Right ventricle myocardium inferior (tissue), 1 donor: ENCODE measurements at regions not wholly inside any gene's neighbourhood (a gene's known extent, or its start where the extent isn't known, plus 50 kb on each side); places are given as distances from the start of the nearest gene placed in this dataset.

Source experiments
- ATAC-seq: fragments of 200-7000 bp; cut with Tn5 transposase; one replicate; pipeline ENCODE4 v1.9.1; 2020; ENCODE audit warnings: mild to moderate bottlenecking, moderate library complexity
- DNase-seq: peaks from one replicate; pipeline ENCODE4 v3.0.0; 2021; ENCODE audit errors: missing footprints
- intact Hi-C: fragments of 100-400 bp; cut with DNase I; formaldehyde crosslinking; loops from one replicate; pipeline ENCODE4 v1.11.0; 2022
- donor health status: DM: no; HTN: yes; CAD: no; lungs with severe emphysema.

DNA sequence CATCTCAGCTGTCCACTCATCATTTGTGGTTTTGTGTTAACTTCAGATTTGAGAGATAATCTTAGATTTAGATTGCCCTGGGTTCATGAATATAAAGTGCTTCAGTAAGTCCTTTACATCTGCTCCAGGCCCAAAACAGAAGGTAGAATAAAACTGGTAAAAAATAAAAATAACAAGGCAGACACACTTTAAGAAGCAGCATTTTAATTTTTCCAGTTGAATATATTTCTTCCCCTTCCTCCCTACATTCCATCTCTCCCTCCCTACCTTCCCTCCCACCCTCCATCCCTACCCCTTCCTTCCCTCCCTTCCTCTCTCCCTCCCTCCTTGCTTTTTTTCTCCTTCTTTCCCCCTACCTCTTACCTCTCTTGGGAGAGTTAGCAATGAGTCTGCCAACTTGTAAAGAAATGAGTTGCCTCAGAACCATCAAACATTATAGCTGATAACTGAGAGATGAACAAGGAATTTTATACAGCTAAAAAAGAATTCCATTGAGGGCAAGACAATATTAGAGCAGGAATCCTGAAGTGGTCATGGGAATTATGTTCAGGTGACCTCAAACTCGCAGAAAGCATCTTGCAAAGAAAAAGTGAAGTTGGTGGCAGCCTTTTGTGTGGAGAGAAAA, 145.0 kb upstream of the SOX4 start:
- DNase-seq (no peak), ATAC-seq (no peak)
- intact Hi-C loops = no loop called here

DNA sequence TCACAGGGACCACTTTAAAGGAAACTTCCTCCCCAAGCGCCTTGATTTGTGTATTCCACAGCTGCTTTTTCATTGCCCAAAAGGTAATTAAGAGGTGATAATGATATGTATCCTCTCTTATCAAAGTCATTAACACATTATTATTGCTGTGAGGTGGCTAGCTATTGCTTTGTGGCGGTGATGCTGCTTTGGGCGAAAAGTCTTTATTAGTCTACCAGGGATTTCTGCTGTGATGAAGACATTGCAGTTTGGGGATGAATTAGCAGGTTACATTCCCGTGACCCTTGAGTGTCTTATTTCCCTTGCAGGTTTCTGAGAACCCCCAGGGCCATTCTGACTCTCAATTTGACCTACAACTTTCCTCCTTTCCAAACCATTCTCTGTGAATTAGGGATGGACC, 143.4 kb upstream of the SOX4 start:
- intact Hi-C loops = no loop called here
- ATAC-seq (no peak), DNase-seq (no peak)

- DNase-seq = no peak
- intact Hi-C loops = no loop called here
- ATAC-seq = no peak
Observed at GRCh38 chr6:21450628-21451027, 142.9 kb upstream of the SOX4 start.

- DNase-seq (no peak), ATAC-seq (no peak)
- intact Hi-C loops = no loop called here
Observed at GRCh38 chr6:21451546-21452013, 142.0 kb upstream of the SOX4 start.

DNA sequence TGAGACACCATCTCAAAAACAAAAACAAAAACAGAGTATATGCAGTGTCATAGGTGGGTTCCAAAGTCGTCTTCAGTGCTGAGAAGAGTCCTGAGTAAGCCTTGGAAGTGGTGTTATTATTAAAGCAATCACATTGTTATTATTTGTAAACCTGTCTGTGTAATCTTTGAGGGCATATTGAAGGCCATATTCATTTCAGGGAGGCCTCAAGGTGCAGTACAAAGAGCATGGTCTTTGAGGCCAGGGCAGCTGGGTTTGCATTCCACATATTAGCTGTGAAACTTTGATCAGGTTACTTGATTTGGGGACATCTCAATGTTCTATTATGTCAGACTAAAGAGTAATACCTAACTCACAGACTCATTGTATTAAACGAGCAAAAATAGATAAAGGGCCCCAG, 139.3 kb upstream of the SOX4 start:
- intact Hi-C loops = no loop called here
- DNase-seq (no peak), ATAC-seq (no peak)

DNA sequence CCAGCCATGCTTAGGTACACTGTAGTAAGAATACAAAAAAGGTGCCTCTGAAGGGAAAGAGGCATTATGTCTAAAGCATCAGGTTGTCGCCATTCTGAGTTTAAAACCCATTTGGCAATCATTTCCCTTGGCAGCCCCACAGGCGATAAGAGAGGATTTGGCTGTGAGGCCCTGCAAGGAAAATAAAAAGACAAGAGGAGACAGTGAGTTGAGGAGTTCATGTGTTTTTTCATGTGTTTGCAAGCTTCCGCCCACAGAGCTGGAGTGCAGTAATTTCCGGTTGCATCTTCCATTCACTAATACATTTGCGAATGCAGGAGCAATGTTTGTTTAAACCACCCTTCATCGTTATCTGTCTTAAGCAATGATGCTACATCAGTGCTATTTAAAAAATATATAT, 138.5 kb upstream of the SOX4 start:
- no peak for ATAC-seq
- no peak for DNase-seq
- intact Hi-C loops = no loop called here

DNA sequence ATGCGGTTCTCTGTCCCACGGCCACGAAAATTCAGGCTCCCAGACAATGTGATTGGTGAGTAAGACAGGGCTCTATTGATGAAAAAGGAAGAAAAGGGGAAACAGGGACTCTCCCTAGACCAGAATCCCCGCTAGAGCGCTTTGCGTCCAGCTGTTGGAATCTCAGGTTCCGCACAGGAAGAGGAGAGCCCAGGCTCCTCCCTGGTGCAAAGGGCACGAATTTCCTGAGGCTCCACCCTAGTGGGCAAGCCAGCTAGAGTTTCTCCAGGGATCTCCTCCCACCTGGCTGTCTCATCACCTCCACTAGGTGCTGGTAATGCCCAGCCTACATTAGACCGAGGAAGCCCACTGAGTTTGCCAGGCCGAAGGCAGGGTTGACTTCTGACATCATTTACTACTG, 135.9 kb upstream of the SOX4 start:
- no peak for DNase-seq
- no peak for ATAC-seq
- intact Hi-C loops = no loop called here

- ATAC-seq = no peak
- intact Hi-C loops = no loop called here
Observed at GRCh38 chr6:21459641-21460040, 133.9 kb upstream of the SOX4 start.

DNA sequence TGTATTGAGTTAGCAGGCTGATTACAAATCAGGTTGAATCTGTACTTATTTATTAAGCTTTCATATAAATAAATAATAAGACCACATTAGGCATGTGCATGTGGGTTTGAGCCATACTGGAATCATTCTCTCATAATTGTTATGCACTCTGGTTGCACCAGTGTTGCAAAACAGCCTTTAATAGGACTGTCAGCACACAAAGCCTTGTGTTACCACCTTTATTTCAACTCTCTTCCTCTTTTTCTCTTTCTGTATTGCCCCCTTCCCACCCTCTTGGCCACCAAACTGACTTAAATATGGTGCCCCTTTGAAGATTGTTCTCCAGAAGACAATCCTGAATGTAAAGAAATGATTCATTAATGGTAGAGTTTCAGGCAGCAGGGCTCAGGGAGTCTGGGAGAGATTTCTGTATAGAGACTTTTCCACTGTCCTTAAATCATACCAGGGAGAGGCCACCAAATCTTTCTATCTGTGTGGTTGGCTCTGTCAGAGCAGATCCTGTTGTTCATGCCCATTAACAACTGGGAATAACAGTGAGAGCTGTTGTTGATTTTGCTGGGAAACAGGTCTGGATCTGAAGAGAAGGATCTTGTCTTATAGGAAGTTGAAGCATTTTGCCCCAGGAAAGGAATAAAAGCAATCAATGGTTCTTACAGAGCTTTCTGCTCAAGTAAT, 131.6 kb upstream of the SOX4 start:
- ATAC-seq = no peak
- no peak for DNase-seq
- intact Hi-C loops = no loop called here

More at GRCh38 chr6:21459641-21460040, 133.9 kb upstream of the SOX4 start:
- no peak for DNase-seq

- DNase-seq (no peak), ATAC-seq (no peak)
- intact Hi-C loops = no loop called here
Observed at GRCh38 chr6:21462519-21462852, 131.1 kb upstream of the SOX4 start.

- DNase-seq (no peak), ATAC-seq (no peak)
- intact Hi-C loops = no loop called here
Observed at GRCh38 chr6:21467091-21467490, 126.5 kb upstream of the SOX4 start.

DNA sequence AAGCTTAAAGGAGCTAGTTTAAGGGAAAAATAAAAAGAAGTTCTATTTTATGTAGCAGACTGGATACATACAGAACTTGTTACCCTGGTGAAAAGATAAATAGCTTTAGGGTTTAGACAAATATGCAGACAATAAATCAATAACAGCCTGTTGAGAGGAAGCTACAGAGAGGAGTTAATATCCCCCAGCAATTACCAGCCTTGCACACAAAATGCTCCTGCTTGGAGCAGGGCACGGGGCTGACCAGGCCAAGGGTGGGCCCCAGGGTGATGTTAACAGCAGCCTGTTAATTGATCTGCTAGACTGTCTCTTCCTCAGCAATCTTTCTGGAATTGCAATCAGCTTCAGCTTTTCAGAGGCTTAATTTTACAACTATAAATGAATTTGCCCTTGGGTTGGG, 125.1 kb upstream of the SOX4 start:
- intact Hi-C loops = no loop called here
- DNase-seq (no peak), ATAC-seq (no peak)

- no peak for DNase-seq
- no peak for ATAC-seq
- intact Hi-C loops = no loop called here
Observed at GRCh38 chr6:21469213-21469612, 124.3 kb upstream of the SOX4 start.

- DNase-seq (no peak), ATAC-seq (no peak)
- intact Hi-C loops = no loop called here
Observed at GRCh38 chr6:21476112-21476511, 117.4 kb upstream of the SOX4 start.

DNA sequence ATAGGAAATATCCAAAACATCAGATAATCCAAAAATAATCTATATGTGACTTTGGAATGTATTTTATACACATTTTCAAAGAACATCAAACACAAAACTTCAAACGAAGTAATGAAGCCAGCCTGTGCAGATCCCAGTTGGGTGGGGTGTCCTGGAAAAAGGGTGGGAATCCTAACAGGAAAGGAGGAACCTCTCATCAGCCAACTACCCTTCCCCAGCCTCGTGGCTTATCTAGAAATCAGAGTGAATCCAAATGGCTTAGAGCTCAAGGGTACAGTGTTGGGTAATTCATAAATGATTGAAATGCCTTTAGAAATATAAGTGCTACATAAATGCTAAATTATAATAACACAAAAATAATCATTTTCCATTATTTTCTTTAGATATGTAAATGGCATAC, 115.1 kb upstream of the SOX4 start:
- ATAC-seq = no peak
- intact Hi-C loops = no loop called here

GRCh38 chr6:21478883-21479539, 114.5 kb upstream of the SOX4 start:
- intact Hi-C loops = no loop called here
- DNase-seq (no peak), ATAC-seq (peak; percentile 77)

More for the DNA sequence above, 115.1 kb upstream of the SOX4 start:
- no peak for DNase-seq

DNA sequence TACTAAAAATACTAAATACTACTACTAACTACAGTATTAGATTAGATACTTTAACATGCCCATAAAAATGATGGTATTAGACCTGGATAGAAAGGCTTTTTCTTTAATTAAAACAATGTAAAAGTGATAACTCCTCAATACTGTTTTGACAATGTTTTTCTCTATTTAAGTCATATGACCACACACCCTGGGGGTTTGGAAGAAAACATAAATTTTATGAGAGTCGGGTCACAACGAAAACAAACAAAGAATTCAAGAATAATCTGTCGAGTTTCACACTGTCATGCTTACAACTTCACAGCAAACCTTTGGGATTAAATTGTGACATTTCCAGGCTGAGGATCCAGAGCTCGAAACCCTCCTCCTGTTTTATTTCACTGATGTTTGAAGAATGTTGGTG, 107.4 kb upstream of the SOX4 start:
- ATAC-seq = no peak
- intact Hi-C loops = no loop called here

DNA sequence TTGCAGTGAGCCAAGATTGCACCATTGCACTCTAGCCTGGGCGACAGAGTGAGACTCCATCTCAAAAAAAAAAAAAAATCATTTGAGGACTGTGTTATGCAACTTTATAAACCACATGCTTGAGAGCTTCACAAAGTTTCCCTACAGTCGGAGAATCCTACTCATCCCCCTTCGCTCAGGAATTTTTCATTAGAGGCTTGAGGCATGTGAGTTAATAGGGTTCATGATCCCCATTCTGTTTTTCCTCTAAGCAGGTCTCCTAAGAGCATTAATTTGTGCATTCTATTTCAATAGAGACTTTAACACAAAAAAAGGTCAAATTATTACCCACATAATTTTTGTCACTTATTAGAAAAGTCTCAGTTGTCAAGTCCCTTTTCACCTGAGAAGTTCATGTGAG, 103.7 kb upstream of the SOX4 start:
- intact Hi-C loops = no loop called here
- DNase-seq = no peak
- ATAC-seq = no peak

More for the DNA sequence above, 107.4 kb upstream of the SOX4 start:
- DNase-seq = no peak

GRCh38 chr6:21491955-21492354, 101.6 kb upstream of the SOX4 start:
- intact Hi-C loops = no loop called here

DNA sequence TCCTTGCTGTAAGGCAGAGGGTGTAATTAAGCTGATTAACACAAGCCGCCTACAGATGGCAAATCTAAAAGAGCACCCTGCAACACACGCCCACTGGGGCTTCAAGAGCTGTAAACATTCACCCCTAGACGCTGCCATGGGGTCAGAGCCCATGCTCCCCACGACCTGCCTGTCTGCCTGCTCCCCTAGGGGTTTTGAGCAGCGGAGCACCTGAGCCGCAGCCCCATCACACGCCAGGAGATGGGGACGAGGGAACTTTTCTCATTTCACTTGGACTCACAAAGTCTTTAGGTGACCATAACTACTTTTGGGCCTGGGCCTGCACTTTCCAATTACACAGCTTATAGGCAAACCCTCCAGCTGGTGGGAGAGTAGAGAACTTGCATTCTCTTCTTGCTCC, 99.0 kb upstream of the SOX4 start:
- ATAC-seq = no peak
- intact Hi-C loops = no loop called here
- no peak for DNase-seq

More at GRCh38 chr6:21491955-21492354, 101.6 kb upstream of the SOX4 start:
- no peak for DNase-seq
- no peak for ATAC-seq
